ENCODE measurements at regions not wholly inside any gene's neighbourhood (a gene's known extent, or its start where the extent isn't known, plus 50 kb on each side); places are given as distances from the start of the nearest gene placed in this dataset.

- TF ChIP-seq POLR2AphosphoS5 (IDR thresholded peaks at IDR 0.05; ENCODE audit: low read depth, low read length) (no peak), YY1 (IDR thresholded peaks at IDR 0.05; ENCODE audit: low read depth) (no peak), EP300 (IDR thresholded peaks at IDR 0.05; ENCODE audit: borderline replicate concordance in 1 of 2, low read depth in 1 of 2, low read length in 1 of 2) (no peak)
Measured at GRCh38 chr7:41501006-41501405, 201.9 kb downstream of the INHBA start.

Data from SK-N-SH (cell line).